ENCODE measurements at regions not wholly inside any gene's neighbourhood (a gene's known extent, or its start where the extent isn't known, plus 50 kb on each side); places are given as distances from the start of the nearest gene placed in this dataset.

DNA sequence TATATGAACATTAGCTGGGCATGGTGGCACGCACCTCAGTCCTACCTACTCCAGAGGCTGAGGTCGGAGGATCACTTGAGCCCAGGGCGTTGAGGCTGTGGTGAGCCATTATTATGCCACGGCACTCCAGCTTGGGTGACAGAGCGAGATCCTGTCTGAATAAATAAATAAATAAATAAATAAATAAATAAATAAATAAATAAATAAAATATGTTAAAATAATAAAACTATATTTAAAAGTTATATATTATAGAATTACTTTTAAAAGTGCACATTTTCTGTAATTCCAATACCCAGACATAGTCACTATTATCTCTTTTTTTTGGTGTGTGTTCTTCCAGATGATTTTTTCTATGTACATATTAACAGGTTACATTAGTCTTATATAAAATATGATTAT, 382.0 kb upstream of the ROBO2 start:
- no peaks in the 10 kb centered on the region for H3K36me3 ChIP-seq
- no peaks in the 10 kb centered on the region for H3K27me3 ChIP-seq (replicated peaks)
- H3K27ac ChIP-seq = no peak overlapping the region
- H3K4me1 ChIP-seq (replicated peaks) = no peaks in the 10 kb centered on the region
- no peak for DNase-seq (ENCODE audit: low read depth in 1 of 2, low spot score in 2 of 2)
- H3K9me3 ChIP-seq (replicated peaks) = no peaks in the 10 kb centered on the region
- no peak overlapping the region for H3K4me3 ChIP-seq

DNA sequence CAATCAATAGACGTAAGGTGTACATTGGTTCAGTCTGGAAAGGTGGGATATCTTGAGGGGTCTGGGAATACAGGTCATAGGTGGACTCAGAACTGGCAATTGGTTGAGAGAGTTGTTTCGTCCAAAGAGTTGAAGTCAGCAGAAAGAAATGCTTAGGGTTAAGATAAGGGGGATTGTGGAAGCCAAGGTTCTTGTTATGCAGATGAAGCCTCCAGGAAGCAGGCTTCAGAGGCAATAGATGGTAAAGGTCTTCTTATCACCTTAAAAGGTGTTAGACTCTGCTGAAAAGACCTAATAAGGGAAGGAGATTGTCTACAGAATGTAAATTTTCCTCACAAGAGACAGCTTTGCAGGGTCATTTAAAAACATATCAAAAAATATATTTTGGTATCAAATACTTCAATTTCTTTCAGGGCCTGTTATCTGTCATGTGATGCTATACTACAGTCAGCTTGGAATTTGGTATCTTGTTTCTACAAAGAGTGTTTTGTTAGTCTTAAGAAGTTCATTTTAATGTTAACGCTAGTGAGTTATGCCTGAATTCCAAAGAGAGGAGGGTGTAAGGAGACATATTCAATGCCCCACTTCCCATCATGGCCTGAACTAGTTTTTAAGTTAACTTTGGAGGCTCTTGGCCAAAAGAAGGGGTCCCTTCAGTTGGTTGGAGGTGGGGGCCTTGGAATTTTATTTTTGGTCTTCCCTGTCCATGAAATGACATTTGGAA, 378.2 kb upstream of the ROBO2 start:
- Histone ChIP-seq H3K4me3 (no peak overlapping the region), H3K27ac (no peak overlapping the region), H3K4me1 (replicated peaks) (no peaks in the 10 kb centered on the region), H3K9me3 (replicated peaks) (no peaks in the 10 kb centered on the region), H3K27me3 (replicated peaks) (no peaks in the 10 kb centered on the region), H3K36me3 (no peaks in the 10 kb centered on the region)
- DNase-seq (ENCODE audit: low read depth in 1 of 2, low spot score in 2 of 2) = no peak

DNA sequence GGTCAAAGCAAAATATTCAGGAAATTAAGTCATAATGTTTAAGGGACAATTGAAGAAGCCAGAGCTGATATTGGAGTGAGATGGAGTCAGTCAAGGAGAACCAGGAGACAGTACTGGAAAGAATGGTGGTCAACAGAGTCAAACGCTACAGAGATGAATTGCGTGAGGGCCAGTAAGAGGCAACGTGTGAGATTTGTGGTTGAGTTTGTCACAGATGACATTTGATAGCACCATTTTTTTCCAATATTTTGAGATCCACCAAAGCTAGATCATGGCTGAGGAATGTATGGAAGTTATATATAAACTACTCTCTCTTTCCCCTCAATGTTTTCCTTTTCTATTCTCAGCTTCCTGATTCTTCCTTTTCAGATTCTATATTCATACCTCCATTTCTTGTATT, 375.1 kb upstream of the ROBO2 start:
- Histone ChIP-seq H3K4me1 (replicated peaks) (no peaks in the 10 kb centered on the region), H3K27ac (no peak overlapping the region), H3K27me3 (replicated peaks) (no peaks in the 10 kb centered on the region), H3K4me3 (no peak overlapping the region), H3K36me3 (no peaks in the 10 kb centered on the region), H3K9me3 (replicated peaks) (no peaks in the 10 kb centered on the region)
- DNase-seq (ENCODE audit: low read depth in 1 of 2, low spot score in 2 of 2) = no peak

DNA sequence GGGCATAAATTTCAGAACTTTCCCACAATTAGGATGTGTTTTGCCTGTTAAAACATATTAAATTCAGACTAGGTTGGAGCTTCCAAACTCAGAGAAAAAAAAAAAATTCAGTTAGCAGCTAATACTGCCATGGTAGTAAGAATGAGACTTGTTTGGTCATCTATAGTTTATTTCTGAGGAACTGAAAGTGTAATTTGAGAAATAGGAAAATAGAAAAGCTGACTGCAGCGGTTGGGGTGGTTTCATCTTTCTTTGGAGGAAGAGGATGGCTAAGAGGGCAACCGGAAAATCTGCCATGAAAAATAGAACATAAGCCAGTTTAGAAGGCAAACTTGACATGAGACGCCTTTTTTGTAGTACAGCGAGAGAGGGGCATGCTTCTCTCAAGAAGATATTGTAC, 371.2 kb upstream of the ROBO2 start:
- H3K9me3 ChIP-seq (replicated peaks) = no peaks in the 10 kb centered on the region
- H3K27me3 ChIP-seq (replicated peaks) = no peaks in the 10 kb centered on the region
- H3K27ac ChIP-seq = no peak overlapping the region
- no peak for DNase-seq (ENCODE audit: low read depth in 1 of 2, low spot score in 2 of 2)
- no peaks in the 10 kb centered on the region for H3K4me1 ChIP-seq (replicated peaks)
- no peaks in the 10 kb centered on the region for H3K36me3 ChIP-seq
- no peak overlapping the region for H3K4me3 ChIP-seq

DNA sequence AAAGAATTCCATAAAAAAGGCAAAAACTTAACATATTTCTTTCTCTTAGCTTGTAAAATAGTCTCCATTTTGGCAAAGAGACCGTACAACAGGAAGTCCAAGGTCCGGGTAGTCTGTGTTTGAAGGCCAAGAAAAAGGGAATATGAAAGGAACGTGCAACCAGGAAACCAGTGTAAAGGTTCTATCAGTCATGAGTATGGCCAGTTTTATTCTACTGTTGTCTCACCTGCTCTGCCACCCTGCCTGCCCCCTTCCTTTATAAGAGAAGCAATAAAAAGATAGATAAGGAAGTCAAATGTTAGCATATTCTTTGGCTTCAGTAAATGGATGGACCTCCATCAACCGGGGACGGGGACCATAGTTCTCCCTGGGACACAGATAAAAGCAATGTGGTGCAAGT, 370.6 kb upstream of the ROBO2 start:
- DNase-seq (ENCODE audit: low read depth in 1 of 2, low spot score in 2 of 2) = no peak
- H3K9me3 ChIP-seq (replicated peaks) = no peaks in the 10 kb centered on the region
- no peaks in the 10 kb centered on the region for H3K36me3 ChIP-seq
- H3K4me1 ChIP-seq (replicated peaks) = no peaks in the 10 kb centered on the region
- H3K27me3 ChIP-seq (replicated peaks) = no peaks in the 10 kb centered on the region
- no peak overlapping the region for H3K4me3 ChIP-seq
- H3K27ac ChIP-seq = no peak overlapping the region

DNA sequence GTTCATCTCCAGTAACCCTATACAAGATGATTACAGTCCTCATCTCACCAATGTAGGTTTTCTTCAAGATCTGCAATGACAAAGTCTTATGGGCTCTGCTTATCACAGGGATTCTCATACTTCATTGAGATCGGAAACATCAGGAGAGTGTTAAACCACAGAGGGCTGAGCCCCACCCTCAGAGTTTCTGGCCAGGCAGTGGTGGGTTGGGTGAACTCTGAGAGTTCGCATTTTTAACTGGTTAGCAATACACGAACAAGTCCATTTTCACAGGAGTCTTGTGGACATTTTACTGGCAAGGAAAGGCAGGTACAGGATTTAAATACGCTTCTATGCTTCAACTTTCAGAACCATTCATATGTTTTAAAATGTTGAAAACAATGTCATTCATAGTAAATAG, 366.7 kb upstream of the ROBO2 start:
- Histone ChIP-seq H3K4me3 (no peak overlapping the region), H3K9me3 (replicated peaks) (no peaks in the 10 kb centered on the region), H3K27me3 (replicated peaks) (no peaks in the 10 kb centered on the region), H3K36me3 (no peaks in the 10 kb centered on the region), H3K4me1 (replicated peaks) (no peaks in the 10 kb centered on the region), H3K27ac (no peak overlapping the region)
- DNase-seq (ENCODE audit: low read depth in 1 of 2, low spot score in 2 of 2) = no peak

DNA sequence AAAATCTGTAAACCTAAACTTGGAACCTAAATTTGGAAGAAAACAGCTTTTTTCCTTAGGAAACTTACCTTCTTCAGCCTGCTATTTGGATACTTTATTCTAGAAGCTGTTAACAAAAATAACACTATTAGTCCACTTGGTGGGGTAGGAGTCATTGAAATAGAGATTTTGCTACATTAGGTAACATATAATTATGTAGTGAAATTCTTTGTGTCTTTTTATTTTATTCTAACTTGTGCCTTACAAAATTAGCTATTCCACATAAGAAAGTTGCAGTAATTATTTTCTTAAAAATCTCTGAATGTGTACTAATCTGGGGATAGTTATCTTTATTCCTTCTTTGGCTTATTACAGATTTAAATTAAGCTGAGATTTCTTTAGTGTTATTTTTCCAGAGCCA, 360.4 kb upstream of the ROBO2 start:
- Histone ChIP-seq H3K36me3 (no peaks in the 10 kb centered on the region), H3K4me3 (no peak overlapping the region), H3K4me1 (replicated peaks) (no peaks in the 10 kb centered on the region), H3K27ac (no peak overlapping the region), H3K27me3 (replicated peaks) (no peaks in the 10 kb centered on the region), H3K9me3 (replicated peaks) (no peaks in the 10 kb centered on the region)
- DNase-seq (ENCODE audit: low read depth in 1 of 2, low spot score in 2 of 2) = no peak

DNA sequence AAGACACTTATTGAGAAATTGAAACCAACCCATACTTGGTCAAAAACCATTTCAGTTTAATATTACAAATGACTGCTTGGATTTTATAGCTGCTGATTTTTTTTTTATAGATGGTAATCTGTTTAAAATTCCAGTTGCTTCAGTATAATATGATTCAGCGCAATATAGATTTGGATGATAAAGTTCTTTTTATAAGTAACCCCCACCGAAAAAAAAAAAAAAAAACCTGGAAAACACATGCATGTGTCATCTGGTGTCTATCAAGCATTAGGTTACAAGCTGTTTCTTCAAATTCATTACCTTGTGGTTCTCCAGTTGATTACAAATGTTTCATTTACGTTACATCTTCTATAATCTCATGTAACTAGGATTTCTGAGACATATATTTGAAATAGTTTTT, 356.6 kb upstream of the ROBO2 start:
- Histone ChIP-seq H3K27me3 (replicated peaks) (no peaks in the 10 kb centered on the region), H3K9me3 (replicated peaks) (no peaks in the 10 kb centered on the region), H3K36me3 (no peaks in the 10 kb centered on the region), H3K27ac (no peak overlapping the region), H3K4me3 (no peak overlapping the region), H3K4me1 (replicated peaks) (no peaks in the 10 kb centered on the region)
- no peak for DNase-seq (ENCODE audit: low read depth in 1 of 2, low spot score in 2 of 2)

DNA sequence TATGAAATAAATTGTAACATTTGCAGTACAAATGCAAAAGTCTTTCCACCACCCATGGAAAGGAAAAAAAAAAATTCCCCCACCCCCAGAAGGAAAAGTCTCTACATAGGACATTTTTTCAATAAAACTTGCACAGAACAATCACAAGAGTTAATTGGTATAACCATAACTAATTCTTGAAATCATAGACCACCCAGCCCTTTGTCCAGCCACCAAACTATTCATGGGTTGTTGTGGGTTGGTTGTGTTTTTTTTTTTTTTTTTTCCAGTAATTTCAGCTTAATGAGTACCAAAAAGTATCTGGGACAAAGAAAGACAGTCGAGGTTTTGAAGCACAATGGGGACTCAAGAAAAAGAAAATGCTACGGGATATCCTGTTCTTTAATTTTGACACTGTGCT, 355.0 kb upstream of the ROBO2 start:
- no peak for DNase-seq (ENCODE audit: low read depth in 1 of 2, low spot score in 2 of 2)
- Histone ChIP-seq H3K27me3 (replicated peaks) (no peaks in the 10 kb centered on the region), H3K27ac (no peak overlapping the region), H3K36me3 (no peaks in the 10 kb centered on the region), H3K9me3 (replicated peaks) (no peaks in the 10 kb centered on the region), H3K4me1 (replicated peaks) (no peaks in the 10 kb centered on the region), H3K4me3 (no peak overlapping the region)

DNA sequence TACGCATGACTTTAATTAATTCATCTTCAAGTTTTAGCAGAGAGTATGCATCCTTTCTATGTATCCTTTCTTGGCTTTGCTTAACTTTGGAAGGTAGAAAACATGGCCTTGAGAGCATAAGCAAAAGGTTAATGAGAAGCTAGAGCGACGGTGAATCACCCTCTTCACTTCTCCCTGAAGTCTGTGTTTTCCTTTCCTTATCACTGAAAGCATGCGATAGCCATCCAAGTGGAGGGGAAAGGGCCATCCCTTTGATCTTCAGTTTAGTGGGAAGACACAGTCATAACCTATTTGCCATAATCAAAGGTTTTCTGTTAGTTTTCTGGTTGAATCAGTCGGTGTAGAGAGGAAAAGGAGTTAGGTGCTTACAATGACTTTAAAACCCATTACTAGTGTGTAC, 354.0 kb upstream of the ROBO2 start:
- Histone ChIP-seq H3K27me3 (replicated peaks) (no peaks in the 10 kb centered on the region), H3K36me3 (no peaks in the 10 kb centered on the region), H3K9me3 (replicated peaks) (no peaks in the 10 kb centered on the region), H3K4me3 (no peak overlapping the region), H3K4me1 (replicated peaks) (no peaks in the 10 kb centered on the region), H3K27ac (no peak overlapping the region)
- DNase-seq (ENCODE audit: low read depth in 1 of 2, low spot score in 2 of 2) = no peak

DNA sequence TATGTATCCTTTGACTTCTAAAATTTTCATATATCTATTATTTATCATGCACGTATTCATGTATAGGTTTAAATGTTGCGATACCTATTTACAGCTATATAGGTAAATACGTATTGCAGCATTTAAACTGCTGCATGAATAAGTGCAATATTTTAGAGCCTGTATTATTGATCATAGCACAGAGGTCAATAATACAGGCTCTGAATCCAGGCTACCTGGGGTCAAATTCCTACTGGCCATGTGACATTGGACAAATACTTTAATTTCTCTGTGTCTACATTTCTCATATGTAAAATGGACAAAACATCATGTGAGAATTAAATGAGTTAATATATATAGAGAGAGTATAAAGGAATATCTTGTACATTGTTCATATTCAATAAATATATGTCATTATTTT, 352.9 kb upstream of the ROBO2 start:
- no peaks in the 10 kb centered on the region for H3K4me1 ChIP-seq (replicated peaks)
- no peaks in the 10 kb centered on the region for H3K27me3 ChIP-seq (replicated peaks)
- DNase-seq (ENCODE audit: low read depth in 1 of 2, low spot score in 2 of 2) = no peak
- H3K36me3 ChIP-seq = no peaks in the 10 kb centered on the region
- H3K4me3 ChIP-seq = no peak overlapping the region
- no peak overlapping the region for H3K27ac ChIP-seq
- H3K9me3 ChIP-seq (replicated peaks) = no peaks in the 10 kb centered on the region

DNA sequence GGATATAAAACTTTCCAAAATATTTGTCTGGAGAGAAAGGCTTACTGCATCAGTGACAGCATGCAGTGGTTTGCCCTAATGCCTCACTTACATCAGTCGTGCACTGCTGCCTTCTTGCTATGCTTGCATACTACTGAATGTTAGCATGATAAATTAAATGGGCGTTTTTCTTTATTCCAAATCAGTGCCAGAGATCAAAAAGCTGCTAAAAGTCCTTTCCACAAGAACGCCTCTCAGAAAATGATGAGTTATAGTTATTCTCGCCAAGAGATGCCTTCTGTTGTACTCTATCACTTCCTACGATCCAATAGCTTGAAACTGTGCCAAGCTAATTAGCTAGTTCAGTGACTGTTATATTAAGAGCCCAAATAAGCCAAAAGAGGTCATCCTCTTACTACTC, 345.8 kb upstream of the ROBO2 start:
- no peak for DNase-seq (ENCODE audit: low read depth in 1 of 2, low spot score in 2 of 2)
- H3K9me3 ChIP-seq (replicated peaks) = no peaks in the 10 kb centered on the region
- H3K27me3 ChIP-seq (replicated peaks) = no peaks in the 10 kb centered on the region
- H3K27ac ChIP-seq = no peak overlapping the region
- H3K4me1 ChIP-seq (replicated peaks) = no peaks in the 10 kb centered on the region
- no peak overlapping the region for H3K4me3 ChIP-seq
- H3K36me3 ChIP-seq = no peaks in the 10 kb centered on the region

DNA sequence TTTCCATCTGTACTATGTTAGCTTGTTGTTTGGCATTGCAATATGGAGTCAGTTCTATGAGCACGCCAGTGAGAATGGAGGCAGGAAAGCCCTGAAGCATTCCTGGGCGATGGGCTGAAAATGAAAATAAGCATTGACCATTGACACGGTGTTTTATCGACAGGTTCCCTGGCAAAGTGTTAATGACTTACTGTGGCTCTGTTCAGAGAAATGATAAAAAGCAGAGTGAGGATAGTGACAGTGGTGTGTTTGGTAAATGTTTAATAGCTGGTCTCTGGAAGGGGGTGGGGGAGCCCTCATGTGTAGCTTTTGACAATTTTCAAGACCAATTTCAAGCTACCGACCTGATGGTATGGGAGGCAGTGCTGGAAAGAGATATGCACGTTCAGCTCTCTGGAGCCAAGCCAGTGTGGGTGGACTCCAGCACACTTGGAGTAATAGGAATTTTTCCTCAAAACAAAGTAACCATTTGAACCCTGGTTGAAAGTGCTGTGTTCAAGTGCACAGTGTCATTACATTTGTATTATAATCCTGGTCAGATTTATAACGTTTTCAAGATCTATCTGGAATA, 341.7 kb upstream of the ROBO2 start:
- no peaks in the 10 kb centered on the region for H3K36me3 ChIP-seq
- no peaks in the 10 kb centered on the region for H3K4me1 ChIP-seq (replicated peaks)
- no peaks in the 10 kb centered on the region for H3K9me3 ChIP-seq (replicated peaks)
- H3K4me3 ChIP-seq = no peak overlapping the region
- H3K27me3 ChIP-seq (replicated peaks) = no peaks in the 10 kb centered on the region
- DNase-seq (ENCODE audit: low read depth in 1 of 2, low spot score in 2 of 2) = no peak
- H3K27ac ChIP-seq = no peak overlapping the region

DNA sequence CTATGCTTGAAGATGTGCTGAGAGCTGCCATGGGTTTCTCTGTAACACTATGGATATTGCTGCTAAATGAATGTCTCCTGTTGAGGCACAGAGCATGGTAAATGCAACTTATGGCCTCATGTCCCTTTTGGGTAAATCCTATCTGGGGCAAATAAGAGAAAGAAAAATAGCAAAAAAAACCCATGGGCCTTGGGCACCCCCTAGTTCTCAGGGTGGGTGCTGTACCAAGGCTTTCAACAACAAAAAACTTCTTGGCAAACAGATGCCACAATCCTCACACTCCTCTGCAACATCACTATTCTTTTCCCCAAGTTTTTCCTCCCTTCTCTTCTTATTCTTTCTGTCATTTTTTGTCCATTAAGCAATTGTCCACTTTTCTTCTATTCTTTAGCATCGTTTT, 340.1 kb upstream of the ROBO2 start:
- no peak for DNase-seq (ENCODE audit: low read depth in 1 of 2, low spot score in 2 of 2)

DNA sequence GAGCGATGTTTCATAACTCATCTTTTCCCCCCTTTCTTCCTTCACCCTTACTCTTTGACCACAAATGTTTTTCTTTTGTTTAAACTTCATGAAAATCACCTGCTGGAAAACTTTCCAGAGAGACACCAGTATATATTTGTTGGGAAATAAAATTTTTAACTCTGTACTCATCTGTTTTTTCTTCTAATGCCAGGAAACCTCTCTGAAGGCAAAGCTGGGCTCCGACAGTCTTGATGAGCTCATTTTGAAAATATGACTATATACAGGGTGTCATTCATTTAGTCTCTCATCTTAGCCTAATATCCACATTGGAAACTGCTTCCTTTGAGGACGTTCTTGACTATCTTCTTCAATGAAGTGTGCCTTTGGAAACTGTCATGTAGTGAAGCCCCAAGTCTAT, 339.6 kb upstream of the ROBO2 start:
- Histone ChIP-seq H3K36me3 (no peaks in the 10 kb centered on the region), H3K4me1 (replicated peaks) (no peaks in the 10 kb centered on the region), H3K9me3 (replicated peaks) (no peaks in the 10 kb centered on the region), H3K27me3 (replicated peaks) (no peaks in the 10 kb centered on the region), H3K27ac (no peak overlapping the region), H3K4me3 (no peak overlapping the region)
- no peak for DNase-seq (ENCODE audit: low read depth in 1 of 2, low spot score in 2 of 2)

More for the DNA sequence above, 340.1 kb upstream of the ROBO2 start:
- H3K27me3 ChIP-seq (replicated peaks) = no peaks in the 10 kb centered on the region
- no peaks in the 10 kb centered on the region for H3K9me3 ChIP-seq (replicated peaks)
- no peaks in the 10 kb centered on the region for H3K36me3 ChIP-seq
- no peaks in the 10 kb centered on the region for H3K4me1 ChIP-seq (replicated peaks)
- no peak overlapping the region for H3K27ac ChIP-seq
- no peak overlapping the region for H3K4me3 ChIP-seq

All from SJSA1 (cell line).